K562 (cell line): ENCODE measurements at regions not wholly inside any gene's neighbourhood (a gene's known extent, or its start where the extent isn't known, plus 50 kb on each side); places are given as distances from the start of the nearest gene placed in this dataset.
"Not testable (repeated sequence)": the region's sequence is repeated elsewhere in the genome, so short reads cannot be mapped to it uniquely, and the experiment has no call there.

Source experiments
- ATAC-seq: fragments of 200-7000 bp; cut with Tn5 transposase; 3 replicates; pipeline ENCODE4 v1.9.1; 2020; ENCODE audit warnings: moderate library complexity
- BruUV-seq: library from RNA; stranded (reverse); fragments of 400-500 nt; replicated peaks from 2 replicates; lab custom pipeline; 2021; lab: Mats Ljungman, UMichigan
- CTCF ChIA-PET: fragments of 300-600 bp; formaldehyde crosslinking; extraction: SDS; loops from one replicate; lab custom pipeline; 2021; ENCODE audit warnings: low intra/inter-chr PET ratio; lab: Yijun Ruan, JAX
- POLR2A ChIA-PET: fragments of 300-600, 350-650 bp; sonication (Branson Sonifier 250); formaldehyde crosslinking; extraction: SDS; loops from one replicate; lab custom pipeline; 2021; ENCODE audit warnings: antibody characterized with exemption, inconsistent platforms; lab: Yijun Ruan, JAX
- DNase-seq, 4 experiments: peaks; one replicate each; pipeline versions ENCODE4 v3.0.0 to v3.0.0-alpha.2; 2011 to 2018; ENCODE audit warnings: low spot score in 3 of 4, mixed read lengths in 3 of 4; ENCODE audit errors: extremely low read depth in 1 of 4
- FAIRE-seq: peaks from 2 replicates; lab custom pipeline; 2011; peaks lifted over from hg19 to GRCh38; lab: Jason Lieb, UNC
- H2AFZ ChIP-seq: 2 replicates; pipeline ENCODE4 v1.6.0; 2011; ENCODE audit warnings: low read depth, low read length, control low read depth, inconsistent platforms
- H3K27ac ChIP-seq: fragments of 200-600 bp; 3 replicates; pipeline ENCODE4 v1.8.0; 2011; ENCODE audit warnings: low read depth, mild to moderate bottlenecking, control low read depth, inconsistent platforms, low read length, moderate library complexity, mixed read lengths; ENCODE audit errors: extremely low read depth
- H3K27me3 ChIP-seq, 2 experiments: fragments of 300-600 bp in 1 of 2; 2 replicates in 1 of 2; 3 replicates in 1 of 2; pipeline versions ENCODE4 v1.6.0 to v1.8.0; 2011; ENCODE audit warnings: inconsistent platforms in 2 of 2, low read length in 2 of 2, mild to moderate bottlenecking in 1 of 2, mixed read lengths in 1 of 2, moderate library complexity in 1 of 2; ENCODE audit not compliant: control insufficient read depth in 2 of 2, insufficient read depth in 2 of 2
- H3K36me3 ChIP-seq: fragments of 300-600 bp; 3 replicates; pipeline ENCODE4 v1.8.0; 2011; ENCODE audit warnings: mild to moderate bottlenecking, low read length, inconsistent platforms; ENCODE audit not compliant: control insufficient read depth, insufficient read depth
- H3K4me1 ChIP-seq, 2 experiments: fragments of 200-600 bp in 1 of 2; replicated peaks in 1 of 2; 2 replicates in 1 of 2; 3 replicates in 1 of 2; pipeline versions ENCODE4 v1.5.1 to v1.8.0; 2011; ENCODE audit warnings: inconsistent platforms in 2 of 2, low read length in 2 of 2, mild to moderate bottlenecking in 1 of 2, mixed read lengths in 1 of 2, moderate library complexity in 1 of 2; ENCODE audit not compliant: control insufficient read depth in 2 of 2, insufficient read depth in 2 of 2
- H3K4me2 ChIP-seq: 2 replicates; pipeline ENCODE4 v1.6.1; 2011; ENCODE audit warnings: low read length, control low read depth, inconsistent platforms, mixed read lengths; ENCODE audit not compliant: insufficient read depth
- H3K4me3 ChIP-seq: fragments of 200-600 bp; sonication (generic), shearing (Covaris generic); 2 replicates; pipeline ENCODE4 v1.5.1; 2016; ENCODE audit warnings: control low read depth, inconsistent platforms
- H3K79me2 ChIP-seq: fragments of 200-600 bp; 3 replicates; pipeline ENCODE4 v1.8.0; 2011; ENCODE audit warnings: low read length, inconsistent platforms; ENCODE audit not compliant: control insufficient read depth, insufficient read depth
- H3K9ac ChIP-seq, 2 experiments: 2 replicates each; pipeline versions ENCODE4 v1.6.0 to v1.6.1; 2011; ENCODE audit warnings: low read depth in 2 of 2, low read length in 2 of 2, control low read depth in 1 of 2, inconsistent platforms in 1 of 2, mild to moderate bottlenecking in 1 of 2, mixed read lengths in 1 of 2; ENCODE audit not compliant: insufficient read depth in 1 of 2
- H3K9me1 ChIP-seq: one replicate; pipeline ENCODE4 v1.6.0; 2011; ENCODE audit warnings: inconsistent platforms, mild to moderate bottlenecking, low read length, moderate library complexity; ENCODE audit not compliant: control insufficient read depth, insufficient read depth
- H3K9me3 ChIP-seq: replicated peaks from 2 replicates; pipeline ENCODE4 v1.5.1; 2011; ENCODE audit warnings: low read depth, low read length, inconsistent platforms; ENCODE audit not compliant: control insufficient read depth, insufficient read depth
- H4K20me1 ChIP-seq: replicated peaks from 2 replicates; pipeline ENCODE4 v1.6.1; 2011; ENCODE audit warnings: low read length, inconsistent platforms, mixed read lengths; ENCODE audit not compliant: control insufficient read depth, insufficient read depth
- BCL6 ChIP-seq: fragments of 250-450 bp; sonication (Bioruptor Pico); IDR thresholded peaks from 2 replicates; pipeline ENCODE4 v1.4.0; 2020
- CSDE1 ChIP-seq, 2 experiments: fragments of 450-650 bp; IDR thresholded peaks; 2 replicates each; pipeline ENCODE4 v1.6.1; 2016; ENCODE audit warnings: mild to moderate bottlenecking in 1 of 2
- MCM5 ChIP-seq: fragments of 450-650 bp; IDR thresholded peaks from 2 replicates; pipeline ENCODE4 v1.6.1; 2016; ENCODE audit warnings: low read depth
- MYNN ChIP-seq, 2 experiments: sonication (generic); formaldehyde crosslinking in 1 of 2; IDR thresholded peaks; 2 replicates each; pipeline versions ENCODE4 v1.5.0 to v1.6.1; 2016 to 2020; ENCODE audit warnings: antibody characterized with exemption in 1 of 2, missing genetic modification reagents in 1 of 2
- NR3C1 ChIP-seq: sonication (generic); formaldehyde crosslinking; IDR thresholded peaks from 2 replicates; pipeline ENCODE4 v1.8.1; 2022; ENCODE audit warnings: missing genetic modification reagents
- PPARD ChIP-seq: fragments of 250-450 bp; sonication (Bioruptor Pico); IDR thresholded peaks from 2 replicates; pipeline ENCODE4 v1.8.0; 2022; ENCODE audit warnings: inconsistent platforms, mild to moderate bottlenecking, moderate library complexity
- RERE ChIP-seq: sonication (generic); formaldehyde crosslinking; IDR thresholded peaks from 2 replicates; pipeline ENCODE4 v1.8.0; 2023; ENCODE audit warnings: missing genetic modification reagents, mild to moderate bottlenecking, borderline replicate concordance
- RFX1 ChIP-seq: fragments of 450-650 bp; IDR thresholded peaks from 2 replicates; pipeline ENCODE4 v1.6.1; 2016; ENCODE audit warnings: mild to moderate bottlenecking, moderate library complexity
- ZNF324 ChIP-seq: fragments of 250-450 bp; sonication (Bioruptor Pico); IDR thresholded peaks from 2 replicates; pipeline ENCODE4 v1.4.0; 2020; ENCODE audit warnings: mild to moderate bottlenecking
- WGBS: fragments of 100-300 bp; shearing (Covaris generic); methylation state at CpG from one replicate; pipeline ENCODE4 v1.1.6; 2016; ENCODE audit warnings: low coverage, mixed read lengths; ENCODE audit not compliant: insufficient coverage; ENCODE audit errors: missing lambda C conversion rate; 5-methylcytosine and 5-hydroxymethylcytosine counted together
- in situ Hi-C: fragments of 300-500 bp; cut with MboI; formaldehyde crosslinking; loops from 4 replicates; pipeline ENCODE4 v1.15.0; 2018; ENCODE audit warnings: inconsistent platforms, mixed read lengths
- intact Hi-C: fragments of 100-400 bp; cut with micrococcal nuclease; formaldehyde crosslinking; loops from 2 replicates; pipeline ENCODE4 v1.14.2; 2022
- TF ChIP-seq, protein P1 (sequence below): fragments of 450-650 bp; formaldehyde crosslinking; IDR thresholded peaks from 2 replicates; pipeline ENCODE4 v1.4.0; 2020; ENCODE audit warnings: mild to moderate bottlenecking

- TF ChIP-seq, protein P1, sequence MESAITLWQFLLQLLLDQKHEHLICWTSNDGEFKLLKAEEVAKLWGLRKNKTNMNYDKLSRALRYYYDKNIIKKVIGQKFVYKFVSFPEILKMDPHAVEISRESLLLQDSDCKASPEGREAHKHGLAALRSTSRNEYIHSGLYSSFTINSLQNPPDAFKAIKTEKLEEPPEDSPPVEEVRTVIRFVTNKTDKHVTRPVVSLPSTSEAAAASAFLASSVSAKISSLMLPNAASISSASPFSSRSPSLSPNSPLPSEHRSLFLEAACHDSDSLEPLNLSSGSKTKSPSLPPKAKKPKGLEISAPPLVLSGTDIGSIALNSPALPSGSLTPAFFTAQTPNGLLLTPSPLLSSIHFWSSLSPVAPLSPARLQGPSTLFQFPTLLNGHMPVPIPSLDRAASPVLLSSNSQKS (CRISPR knock-in tag) = no peak
- TF ChIP-seq RFX1 (no peak), CSDE1 (IDR thresholded peaks at IDR 0.05) (no peak), BCL6 (CRISPR knock-in tag) (no peak), NR3C1 (CRISPR knock-in tag) (no peak), PPARD (CRISPR knock-in tag) (no peak), MCM5 (no peak), RERE (CRISPR knock-in tag) (no peak), MYNN (IDR thresholded peaks at IDR 0.05) (no peak), MYNN (CRISPR knock-in tag; IDR thresholded peaks at IDR 0.05) (no peak), ZNF324 (no peak)
These were observed 400.5 kb upstream of the SLC10A2 start (continued) for GRCh38 chr13:103466761-103467160.

- H3K9ac ChIP-seq, DNase-seq, intact Hi-C loops, H4K20me1 ChIP-seq, POLR2A ChIA-PET, ATAC-seq, H3K27me3 ChIP-seq, H3K79me2 ChIP-seq, H3K4me3 ChIP-seq, in situ Hi-C loops, BruUV-seq, CTCF ChIA-PET, H3K9me3 ChIP-seq, H3K36me3 ChIP-seq, H3K4me2 ChIP-seq, FAIRE-seq, H3K27ac ChIP-seq, H3K4me1 ChIP-seq, H3K9me1 ChIP-seq, H2AFZ ChIP-seq: not testable (repeated sequence)
- WGBS = 14% methylated on average over 2 of the region's 3 CpGs
These were observed 394.0 kb upstream of the SLC10A2 start for GRCh38 chr13:103460246-103460645.

DNA sequence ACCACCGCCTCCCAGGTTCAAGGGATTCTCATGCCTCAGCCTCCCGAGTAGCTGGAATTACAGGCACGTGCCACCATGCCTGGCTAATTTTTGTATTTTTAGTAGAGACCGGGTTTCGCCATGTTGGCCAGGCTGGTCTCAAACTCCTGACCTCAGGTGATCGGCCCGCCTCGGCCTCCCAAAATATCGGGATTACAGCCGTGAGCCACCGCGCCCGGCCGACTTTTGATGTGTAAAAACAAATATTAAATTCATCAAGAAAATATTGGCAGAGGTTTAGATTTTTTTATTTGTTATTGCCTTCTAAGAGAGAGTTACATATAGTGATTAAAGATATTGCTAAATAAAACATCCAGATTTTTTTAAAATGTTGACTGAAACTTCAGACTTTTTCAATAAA lies 390.8 kb upstream of the SLC10A2 start:
- POLR2A ChIA-PET, H3K79me2 ChIP-seq, H3K4me2 ChIP-seq, FAIRE-seq, in situ Hi-C loops, CTCF ChIA-PET, DNase-seq, H3K9me3 ChIP-seq, H3K27ac ChIP-seq, H3K9ac ChIP-seq, H3K4me1 ChIP-seq, H3K36me3 ChIP-seq, H3K4me3 ChIP-seq, H4K20me1 ChIP-seq, BruUV-seq, H3K27me3 ChIP-seq, H3K9me1 ChIP-seq, ATAC-seq, intact Hi-C loops, H2AFZ ChIP-seq: not testable (repeated sequence)
- WGBS = 2% methylated on average over 10 of the region's 14 CpGs
